ENCODE measurements at regions not wholly inside any gene's neighbourhood (a gene's known extent, or its start where the extent isn't known, plus 50 kb on each side); places are given as distances from the start of the nearest gene placed in this dataset.

DNA sequence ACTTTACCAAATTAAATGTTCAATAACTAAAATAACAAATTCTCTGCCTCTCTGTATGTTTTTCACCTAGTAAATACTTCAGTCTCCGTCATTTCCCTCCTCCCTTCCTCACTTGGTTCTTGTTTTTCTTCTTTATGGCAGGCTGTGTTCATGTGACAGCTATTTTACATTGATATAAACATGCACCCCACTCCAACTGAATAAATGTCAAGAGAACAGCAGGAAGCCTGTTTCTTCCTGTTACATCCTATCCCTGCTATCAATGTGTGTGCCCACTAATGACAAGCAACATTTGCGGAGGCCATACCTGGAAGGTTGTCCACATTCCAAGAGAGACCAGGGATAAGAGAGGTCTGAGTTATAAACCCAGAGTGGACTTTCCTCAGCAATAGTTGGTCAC, 145.2 kb upstream of the MAST4 start:
- TF ChIP-seq, protein P1, sequence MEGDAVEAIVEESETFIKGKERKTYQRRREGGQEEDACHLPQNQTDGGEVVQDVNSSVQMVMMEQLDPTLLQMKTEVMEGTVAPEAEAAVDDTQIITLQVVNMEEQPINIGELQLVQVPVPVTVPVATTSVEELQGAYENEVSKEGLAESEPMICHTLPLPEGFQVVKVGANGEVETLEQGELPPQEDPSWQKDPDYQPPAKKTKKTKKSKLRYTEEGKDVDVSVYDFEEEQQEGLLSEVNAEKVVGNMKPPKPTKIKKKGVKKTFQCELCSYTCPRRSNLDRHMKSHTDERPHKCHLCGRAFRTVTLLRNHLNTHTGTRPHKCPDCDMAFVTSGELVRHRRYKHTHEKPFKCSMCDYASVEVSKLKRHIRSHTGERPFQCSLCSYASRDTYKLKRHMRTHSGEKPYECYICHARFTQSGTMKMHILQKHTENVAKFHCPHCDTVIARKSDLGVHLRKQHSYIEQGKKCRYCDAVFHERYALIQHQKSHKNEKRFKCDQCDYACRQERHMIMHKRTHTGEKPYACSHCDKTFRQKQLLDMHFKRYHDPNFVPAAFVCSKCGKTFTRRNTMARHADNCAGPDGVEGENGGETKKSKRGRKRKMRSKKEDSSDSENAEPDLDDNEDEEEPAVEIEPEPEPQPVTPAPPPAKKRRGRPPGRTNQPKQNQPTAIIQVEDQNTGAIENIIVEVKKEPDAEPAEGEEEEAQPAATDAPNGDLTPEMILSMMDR (conservative IDR thresholded peaks at IDR 0.05; ENCODE audit: low read length), result no peak
- no peak for TF ChIP-seq EZH2phosphoT487 (IDR thresholded peaks at IDR 0.05; ENCODE audit: borderline replicate concordance)
